ENCODE measurements at regions not wholly inside any gene's neighbourhood (a gene's known extent, or its start where the extent isn't known, plus 50 kb on each side); places are given as distances from the start of the nearest gene placed in this dataset.

DNA sequence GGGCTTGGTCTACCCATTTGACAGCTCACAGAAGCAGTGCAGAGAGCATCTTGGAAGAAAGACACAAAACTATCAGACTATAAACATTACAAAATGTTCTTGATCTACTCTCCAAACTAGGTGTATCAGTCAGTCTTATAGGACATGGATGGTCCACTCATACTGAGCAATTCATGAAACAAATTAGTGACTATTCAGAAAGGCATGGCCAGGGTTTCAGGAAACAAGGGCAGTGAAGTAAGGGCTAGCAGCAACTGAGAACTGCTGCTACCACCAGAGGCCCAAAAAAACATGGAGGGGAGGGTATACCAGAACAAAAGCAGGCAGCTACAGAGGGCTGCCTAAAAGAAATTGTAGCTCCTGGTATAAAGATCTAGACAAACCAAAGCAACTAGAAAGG is 287.0 kb downstream of the PIK3R1 start:
- H3K9me3 ChIP-seq (ENCODE audit: control insufficient read depth, insufficient read depth, low read length), result peaks cover 2% of the 10 kb centered on the region; the same call in 1 of the 2 replicates
- no peaks in the 10 kb centered on the region for H3K4me1 ChIP-seq (ENCODE audit: control insufficient read depth, insufficient read depth, low read length)
- no peaks in the 10 kb centered on the region for H3K36me3 ChIP-seq (ENCODE audit: control insufficient read depth, insufficient read depth, low read length)
- no peak overlapping the region for H3K4me3 ChIP-seq (ENCODE audit: low read length)
- no peaks in the 10 kb centered on the region for H3K27me3 ChIP-seq (ENCODE audit: control insufficient read depth, insufficient read depth, low read length)
- no peak overlapping the region for H3K27ac ChIP-seq (ENCODE audit: low read length)
- DNase-seq (ENCODE audit: low read depth, low spot score), result no peak

- Histone ChIP-seq H3K4me3 (ENCODE audit: low read length) (no peak overlapping the region), H3K27ac (ENCODE audit: low read length) (no peak overlapping the region), H3K36me3 (ENCODE audit: control insufficient read depth, insufficient read depth, low read length) (no peaks in the 10 kb centered on the region), H3K27me3 (ENCODE audit: control insufficient read depth, insufficient read depth, low read length) (no peaks in the 10 kb centered on the region), H3K4me1 (ENCODE audit: control insufficient read depth, insufficient read depth, low read length) (no peaks in the 10 kb centered on the region), H3K9me3 (ENCODE audit: control insufficient read depth, insufficient read depth, low read length) (no peaks in the 10 kb centered on the region)
- DNase-seq (ENCODE audit: low read depth, low spot score), result no peak
These were observed 288.8 kb downstream of the PIK3R1 start for GRCh38 chr5:68504306-68504705.

DNA sequence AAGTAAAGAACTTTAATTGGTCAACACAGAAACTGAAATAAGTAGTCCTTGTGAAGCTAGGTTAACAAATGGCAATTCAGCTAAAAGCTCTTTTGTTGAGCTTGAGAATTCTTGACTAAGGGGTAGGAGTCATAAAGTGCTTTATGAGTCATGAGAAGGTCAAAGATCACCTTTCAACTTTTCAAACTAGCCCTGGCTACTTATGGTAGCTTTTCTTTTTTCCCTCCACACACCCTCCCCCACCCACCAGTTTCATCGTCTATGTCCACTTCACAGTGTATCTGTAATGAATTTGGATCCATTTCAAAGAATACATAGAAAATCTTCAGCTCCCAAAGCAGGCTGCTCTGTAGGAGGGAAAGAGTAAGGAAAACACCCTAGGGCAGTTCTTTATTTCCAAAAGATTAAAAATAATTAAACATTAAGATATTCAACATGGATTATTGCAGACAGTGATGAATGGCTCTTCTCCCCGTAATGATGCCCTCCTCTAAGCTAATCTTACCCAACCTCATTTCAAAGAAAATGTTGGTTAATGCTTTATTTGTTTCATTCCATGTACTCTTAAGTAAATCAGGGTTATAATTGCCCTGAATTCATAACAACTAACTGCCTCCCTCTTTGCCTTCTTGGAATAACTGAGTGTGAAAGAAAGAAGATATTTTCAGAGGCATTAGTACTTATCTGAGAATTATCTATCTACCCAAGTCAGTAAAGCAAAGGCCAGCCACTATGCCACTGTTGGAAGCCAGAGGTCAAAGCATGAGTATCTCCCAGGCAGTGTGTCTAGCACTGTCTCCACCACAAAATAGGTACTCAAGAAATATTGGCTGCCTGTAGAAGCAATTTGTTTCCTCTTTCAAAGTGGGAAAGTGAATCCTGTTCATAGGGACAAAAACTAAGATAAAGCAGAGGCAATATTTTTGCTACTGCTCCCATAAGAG is 290.6 kb downstream of the PIK3R1 start:
- Histone ChIP-seq H3K9me3 (ENCODE audit: control insufficient read depth, insufficient read depth, low read length) (no peaks in the 10 kb centered on the region), H3K4me3 (ENCODE audit: low read length) (no peak overlapping the region), H3K4me1 (ENCODE audit: control insufficient read depth, insufficient read depth, low read length) (no peaks in the 10 kb centered on the region), H3K36me3 (ENCODE audit: control insufficient read depth, insufficient read depth, low read length) (no peaks in the 10 kb centered on the region), H3K27me3 (ENCODE audit: control insufficient read depth, insufficient read depth, low read length) (no peaks in the 10 kb centered on the region), H3K27ac (ENCODE audit: low read length) (no peak overlapping the region)
- WGBS (ENCODE audit: insufficient coverage, insufficient read length), result no CpG with 5 or more reads among the region's 2 CpGs
- DNase-seq (ENCODE audit: low read depth, low spot score), result no peak

GRCh38 chr5:68515514-68515913 is 300.0 kb downstream of the PIK3R1 start:
- no peaks in the 10 kb centered on the region for H3K9me3 ChIP-seq (ENCODE audit: control insufficient read depth, insufficient read depth, low read length)
- H3K36me3 ChIP-seq (ENCODE audit: control insufficient read depth, insufficient read depth, low read length), result no peaks in the 10 kb centered on the region
- H3K27ac ChIP-seq (ENCODE audit: low read length), result no peak overlapping the region
- no peak for DNase-seq (ENCODE audit: low read depth, low spot score)
- H3K27me3 ChIP-seq (ENCODE audit: control insufficient read depth, insufficient read depth, low read length), result no peaks in the 10 kb centered on the region
- H3K4me3 ChIP-seq (ENCODE audit: low read length), result no peak overlapping the region
- WGBS (ENCODE audit: insufficient coverage, insufficient read length), result no CpG with 5 or more reads among the region's 4 CpGs
- peaks cover 4% of the 10 kb centered on the region for H3K4me1 ChIP-seq (ENCODE audit: control insufficient read depth, insufficient read depth, low read length)

DNA sequence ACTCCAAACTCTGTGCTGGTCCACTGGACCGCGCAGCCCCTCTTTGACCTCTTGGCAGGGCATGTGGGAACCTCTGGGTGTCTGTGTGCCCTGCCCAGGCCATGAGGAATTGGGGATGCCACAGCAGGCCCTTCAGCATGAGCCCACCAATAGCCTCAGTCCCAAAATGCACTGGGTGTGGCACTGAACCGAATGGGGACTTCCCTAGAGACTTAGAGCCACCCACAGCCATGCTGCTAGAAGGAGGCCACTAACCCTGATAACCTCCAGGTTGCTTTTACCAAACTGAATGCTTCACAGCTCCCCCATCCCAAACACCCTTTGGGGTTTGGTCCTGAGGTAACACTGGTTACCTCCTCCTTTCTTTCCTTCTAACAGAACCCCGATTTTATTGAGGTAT is 302.7 kb downstream of the PIK3R1 start:
- no peaks in the 10 kb centered on the region for H3K36me3 ChIP-seq (ENCODE audit: control insufficient read depth, insufficient read depth, low read length)
- no peaks in the 10 kb centered on the region for H3K27me3 ChIP-seq (ENCODE audit: control insufficient read depth, insufficient read depth, low read length)
- peaks cover 4% of the 10 kb centered on the region for H3K4me1 ChIP-seq (ENCODE audit: control insufficient read depth, insufficient read depth, low read length)
- no peak for DNase-seq (ENCODE audit: low read depth, low spot score)
- no peak overlapping the region for H3K27ac ChIP-seq (ENCODE audit: low read length)
- H3K4me3 ChIP-seq (ENCODE audit: low read length), result no peak overlapping the region
- no peaks in the 10 kb centered on the region for H3K9me3 ChIP-seq (ENCODE audit: control insufficient read depth, insufficient read depth, low read length)
- WGBS (ENCODE audit: insufficient coverage, insufficient read length), result no CpG with 5 or more reads among the region's 4 CpGs

- no CpG with 5 or more reads among the region's 3 CpGs for WGBS (ENCODE audit: insufficient coverage, insufficient read length)
- no peak for DNase-seq (ENCODE audit: low read depth, low spot score)
These were observed 303.6 kb downstream of the PIK3R1 start for GRCh38 chr5:68519143-68519542.

DNA sequence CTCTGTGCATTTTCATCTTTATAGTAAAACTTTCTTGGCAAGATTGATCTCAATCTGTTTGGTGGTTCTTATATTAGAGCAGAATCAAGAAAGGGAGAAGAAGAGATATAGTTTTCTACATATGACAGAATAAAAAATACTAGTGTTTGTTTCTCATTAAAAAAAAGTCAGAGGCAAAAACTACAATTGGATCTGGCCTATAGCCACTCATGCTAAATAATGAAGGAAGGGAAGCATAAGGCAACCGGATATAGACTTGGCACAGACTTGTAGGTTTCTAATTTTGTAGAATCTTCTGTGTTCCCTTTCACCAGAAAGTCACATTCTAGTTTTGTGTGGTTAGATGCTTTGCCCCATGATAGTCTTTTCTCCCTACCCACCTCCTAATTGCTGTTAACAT is 306.2 kb downstream of the PIK3R1 start:
- no peaks in the 10 kb centered on the region for H3K27me3 ChIP-seq (ENCODE audit: control insufficient read depth, insufficient read depth, low read length)
- no peak overlapping the region for H3K4me3 ChIP-seq (ENCODE audit: low read length)
- WGBS (ENCODE audit: insufficient coverage, insufficient read length), result no CpG with 5 or more reads among the region's 1 CpG
- no peaks in the 10 kb centered on the region for H3K4me1 ChIP-seq (ENCODE audit: control insufficient read depth, insufficient read depth, low read length)
- no peak overlapping the region for H3K27ac ChIP-seq (ENCODE audit: low read length)
- no peaks in the 10 kb centered on the region for H3K36me3 ChIP-seq (ENCODE audit: control insufficient read depth, insufficient read depth, low read length)
- no peaks in the 10 kb centered on the region for H3K9me3 ChIP-seq (ENCODE audit: control insufficient read depth, insufficient read depth, low read length)
- DNase-seq (ENCODE audit: low read depth, low spot score), result no peak

More at GRCh38 chr5:68519143-68519542, 303.6 kb downstream of the PIK3R1 start:
- no peaks in the 10 kb centered on the region for H3K36me3 ChIP-seq (ENCODE audit: control insufficient read depth, insufficient read depth, low read length)
- H3K9me3 ChIP-seq (ENCODE audit: control insufficient read depth, insufficient read depth, low read length), result no peaks in the 10 kb centered on the region
- no peaks in the 10 kb centered on the region for H3K27me3 ChIP-seq (ENCODE audit: control insufficient read depth, insufficient read depth, low read length)
- H3K27ac ChIP-seq (ENCODE audit: low read length), result no peak overlapping the region
- H3K4me1 ChIP-seq (ENCODE audit: control insufficient read depth, insufficient read depth, low read length), result peaks cover 4% of the 10 kb centered on the region
- H3K4me3 ChIP-seq (ENCODE audit: low read length), result no peak overlapping the region

DNA sequence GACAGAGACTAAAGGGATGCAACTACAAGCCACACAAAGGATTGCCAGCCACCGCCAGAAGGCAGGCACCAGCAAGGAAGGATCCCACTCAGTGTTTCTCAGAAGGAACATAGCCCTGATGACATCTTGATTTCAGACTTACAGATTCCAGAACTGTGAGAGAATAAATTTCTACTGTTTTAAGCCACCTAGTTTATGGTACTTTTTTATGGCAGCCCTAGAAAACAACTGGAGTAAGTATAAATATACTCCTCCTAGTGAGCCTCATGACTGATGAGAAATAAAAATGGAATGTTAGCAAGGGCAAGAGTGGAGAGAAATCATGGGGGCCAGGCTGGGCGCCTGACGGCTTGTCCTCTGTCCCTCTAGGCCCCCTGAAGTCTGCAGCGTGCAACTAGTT is 307.3 kb downstream of the PIK3R1 start:
- WGBS (ENCODE audit: insufficient coverage, insufficient read length), result no CpG with 5 or more reads among the region's 4 CpGs
- Histone ChIP-seq H3K9me3 (ENCODE audit: control insufficient read depth, insufficient read depth, low read length) (no peaks in the 10 kb centered on the region), H3K27ac (ENCODE audit: low read length) (no peak overlapping the region), H3K4me1 (ENCODE audit: control insufficient read depth, insufficient read depth, low read length) (no peaks in the 10 kb centered on the region), H3K36me3 (ENCODE audit: control insufficient read depth, insufficient read depth, low read length) (no peaks in the 10 kb centered on the region), H3K27me3 (ENCODE audit: control insufficient read depth, insufficient read depth, low read length) (no peaks in the 10 kb centered on the region), H3K4me3 (ENCODE audit: low read length) (no peak overlapping the region)
- no peak for DNase-seq (ENCODE audit: low read depth, low spot score)

- no peak for DNase-seq (ENCODE audit: low read depth, low spot score)
- no CpG with 5 or more reads among the region's 3 CpGs for WGBS (ENCODE audit: insufficient coverage, insufficient read length)
- Histone ChIP-seq H3K27ac (ENCODE audit: low read length) (no peak overlapping the region), H3K4me1 (ENCODE audit: control insufficient read depth, insufficient read depth, low read length) (peaks cover 3% of the 10 kb centered on the region; the same call in 1 of the 2 replicates), H3K36me3 (ENCODE audit: control insufficient read depth, insufficient read depth, low read length) (no peaks in the 10 kb centered on the region), H3K9me3 (ENCODE audit: control insufficient read depth, insufficient read depth, low read length) (no peaks in the 10 kb centered on the region), H3K27me3 (ENCODE audit: control insufficient read depth, insufficient read depth, low read length) (no peaks in the 10 kb centered on the region), H3K4me3 (ENCODE audit: low read length) (no peak overlapping the region)
These were observed 313.3 kb downstream of the PIK3R1 start for GRCh38 chr5:68528821-68529273.

DNA sequence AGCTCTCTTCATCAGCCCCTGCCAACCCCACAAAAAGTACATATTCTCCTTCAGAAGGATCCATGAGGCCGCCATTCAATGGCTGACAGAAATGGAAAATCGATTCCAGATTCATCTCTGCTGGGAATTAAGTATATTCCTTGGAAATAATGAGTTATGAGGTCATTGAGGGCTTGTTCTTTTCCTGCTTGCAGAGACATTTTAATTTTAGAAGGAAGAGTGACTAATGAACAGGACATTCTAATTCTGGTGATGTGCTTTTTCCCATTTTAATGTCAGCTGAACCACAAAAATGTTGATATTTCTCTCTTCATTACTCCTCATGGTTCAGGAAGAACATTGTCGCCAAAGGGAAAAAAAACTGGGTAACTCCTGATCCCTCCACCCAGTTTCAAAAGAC is 314.0 kb downstream of the PIK3R1 start:
- H3K27me3 ChIP-seq (ENCODE audit: control insufficient read depth, insufficient read depth, low read length), result no peaks in the 10 kb centered on the region
- no peak overlapping the region for H3K4me3 ChIP-seq (ENCODE audit: low read length)
- DNase-seq (ENCODE audit: low read depth, low spot score), result no peak
- H3K36me3 ChIP-seq (ENCODE audit: control insufficient read depth, insufficient read depth, low read length), result no peaks in the 10 kb centered on the region
- no peaks in the 10 kb centered on the region for H3K9me3 ChIP-seq (ENCODE audit: control insufficient read depth, insufficient read depth, low read length)
- WGBS (ENCODE audit: insufficient coverage, insufficient read length), result no CpG with 5 or more reads among the region's 3 CpGs
- peaks cover 6% of the 10 kb centered on the region for H3K4me1 ChIP-seq (ENCODE audit: control insufficient read depth, insufficient read depth, low read length)
- H3K27ac ChIP-seq (ENCODE audit: low read length), result no peak overlapping the region

DNA sequence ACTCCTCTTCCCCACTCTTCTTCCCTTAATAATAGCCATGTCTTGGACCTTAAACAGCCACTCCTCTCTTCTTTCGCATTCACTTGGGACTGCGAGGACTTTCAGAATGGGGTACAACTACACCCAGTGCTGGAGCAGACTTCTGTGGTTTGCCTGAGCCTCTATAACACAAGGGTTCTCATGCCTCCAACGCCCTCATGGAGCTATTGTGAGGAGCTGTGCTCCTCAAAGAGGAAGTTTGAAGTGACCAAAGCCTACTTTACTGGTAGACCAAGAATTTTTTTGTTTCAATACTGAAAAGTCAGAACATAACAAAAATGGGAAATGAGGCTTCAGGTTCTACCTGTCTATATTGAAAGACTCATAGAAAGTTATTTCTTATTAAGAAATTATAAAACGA is 316.4 kb downstream of the PIK3R1 start:
- no peak overlapping the region for H3K4me3 ChIP-seq (ENCODE audit: low read length)
- no peak overlapping the region for H3K27ac ChIP-seq (ENCODE audit: low read length)
- H3K9me3 ChIP-seq (ENCODE audit: control insufficient read depth, insufficient read depth, low read length), result no peaks in the 10 kb centered on the region
- DNase-seq (ENCODE audit: low read depth, low spot score), result no peak
- peaks cover 9% of the 10 kb centered on the region for H3K4me1 ChIP-seq (ENCODE audit: control insufficient read depth, insufficient read depth, low read length)
- H3K27me3 ChIP-seq (ENCODE audit: control insufficient read depth, insufficient read depth, low read length), result no peaks in the 10 kb centered on the region
- no peaks in the 10 kb centered on the region for H3K36me3 ChIP-seq (ENCODE audit: control insufficient read depth, insufficient read depth, low read length)
- WGBS (ENCODE audit: insufficient coverage, insufficient read length), result no CpG with 5 or more reads among the region's 4 CpGs

Measured in iPS DF 6.9 (cell line).